GM23338 (cell line): ENCODE measurements at regions not wholly inside any gene's neighbourhood (a gene's known extent, or its start where the extent isn't known, plus 50 kb on each side); places are given as distances from the start of the nearest gene placed in this dataset.

Source experiments
- ATAC-seq: fragments of 200-7000 bp; cut with Tn5 transposase; 3 replicates; pipeline ENCODE4 v1.9.1; 2020
- DNase-seq: peaks from one replicate; pipeline ENCODE4 v3.0.0-alpha.2; 2015; ENCODE audit warnings: low spot score
- H2AFZ ChIP-seq: fragments of 200-600 bp; sonication (generic); 2 replicates; pipeline ENCODE4 v1.8.0; 2016; ENCODE audit warnings: antibody characterized with exemption, mild to moderate bottlenecking, moderate library complexity
- H3F3A ChIP-seq: fragments of 200-600 bp; sonication (generic); replicated peaks from 2 replicates; pipeline ENCODE4 v1.8.0; 2017; ENCODE audit warnings: antibody characterized with exemption, mixed run types, low read depth
- H3K27ac ChIP-seq: fragments of 200-600 bp; sonication (generic); 2 replicates; pipeline ENCODE4 v1.6.1; 2016; ENCODE audit warnings: low read depth
- H3K27me3 ChIP-seq: fragments of 200-600 bp; sonication (generic); 2 replicates; pipeline ENCODE4 v1.8.0; 2016; ENCODE audit warnings: mild to moderate bottlenecking, mixed run types, moderate library complexity; ENCODE audit not compliant: insufficient read depth
- H3K36me3 ChIP-seq: fragments of 200-600 bp; sonication (generic); 2 replicates; pipeline ENCODE4 v1.8.0; 2016; ENCODE audit warnings: mild to moderate bottlenecking; ENCODE audit not compliant: insufficient read depth
- H3K4me1 ChIP-seq: fragments of 200-600 bp; sonication (generic); 2 replicates; pipeline ENCODE4 v1.8.0; 2016; ENCODE audit warnings: mild to moderate bottlenecking, moderate library complexity; ENCODE audit not compliant: insufficient read depth
- H3K4me2 ChIP-seq: fragments of 200-600 bp; sonication (generic); 2 replicates; pipeline ENCODE4 v1.7.1; 2017; ENCODE audit warnings: mixed run types
- H3K4me3 ChIP-seq: fragments of 200-600 bp; sonication (generic); 2 replicates; pipeline ENCODE4 v1.6.1; 2016; ENCODE audit warnings: mixed run types
- H3K79me2 ChIP-seq: fragments of 200-600 bp; sonication (generic); replicated peaks from 2 replicates; pipeline ENCODE4 v1.8.0; 2017; ENCODE audit warnings: mild to moderate bottlenecking; ENCODE audit not compliant: insufficient read depth
- H3K9me2 ChIP-seq: fragments of 200-600 bp; sonication (generic); 2 replicates; pipeline ENCODE4 v1.8.0; 2017; ENCODE audit not compliant: insufficient read depth
- H4K20me1 ChIP-seq: fragments of 200-600 bp; sonication (generic); replicated peaks from 2 replicates; pipeline ENCODE4 v1.8.0; 2017; ENCODE audit warnings: mild to moderate bottlenecking; ENCODE audit not compliant: insufficient read depth
- H3K27ac Mint-ChIP-seq: 2 replicates; pipeline ENCODE4 v1.8.0; 2020; ENCODE audit warnings: inconsistent platforms, mild to moderate bottlenecking, moderate library complexity, mixed read lengths
- H3K27me3 Mint-ChIP-seq: 3 replicates; pipeline ENCODE4 v1.8.0; 2022; ENCODE audit warnings: low read depth, mild to moderate bottlenecking, moderate library complexity, mixed read lengths, inconsistent platforms; ENCODE audit not compliant: insufficient read depth, poor library complexity
- H3K36me3 Mint-ChIP-seq: 3 replicates; pipeline ENCODE4 v1.8.0; 2021; ENCODE audit warnings: low read depth, mild to moderate bottlenecking, inconsistent platforms, moderate library complexity, mixed read lengths
- H3K4me1 Mint-ChIP-seq: 3 replicates; pipeline ENCODE4 v1.8.0; 2020; ENCODE audit warnings: mild to moderate bottlenecking, inconsistent platforms, mixed read lengths
- H3K4me3 Mint-ChIP-seq: 3 replicates; pipeline ENCODE4 v1.8.0; 2021; ENCODE audit warnings: moderate library complexity, mild to moderate bottlenecking, inconsistent platforms, mixed read lengths
- H3K9me3 Mint-ChIP-seq: 3 replicates; pipeline ENCODE4 v1.8.0; 2020; ENCODE audit warnings: moderate library complexity, mild to moderate bottlenecking, inconsistent platforms, mixed read lengths
- CREB1 ChIP-seq: fragments of 250-450 bp; sonication (Bioruptor Pico); IDR thresholded peaks from 2 replicates; pipeline ENCODE4 v1.5.0; 2020; ENCODE audit warnings: low read depth, mild to moderate bottlenecking, moderate library complexity
- JUNB ChIP-seq: IDR thresholded peaks from one replicate; pipeline ENCODE4 v1.6.1; 2016; ENCODE audit warnings: antibody characterized with exemption; ENCODE audit not compliant: unreplicated experiment
- STAT1 ChIP-seq: IDR thresholded peaks from one replicate; pipeline ENCODE4 v1.6.1; 2016; ENCODE audit warnings: antibody characterized with exemption; ENCODE audit not compliant: unreplicated experiment
- ZNF114 ChIP-seq: fragments of 250-450 bp; sonication (Bioruptor Pico); IDR thresholded peaks from 2 replicates; pipeline ENCODE4 v1.5.0; 2020; ENCODE audit warnings: mild to moderate bottlenecking, moderate library complexity
- TF ChIP-seq, protein P1 (sequence below): IDR thresholded peaks from one replicate; pipeline ENCODE4 v1.6.1; 2018; ENCODE audit warnings: antibody characterized with exemption; ENCODE audit not compliant: unreplicated experiment
- TF ChIP-seq, protein P2 (sequence below): fragments of 250-450 bp; sonication (Bioruptor Pico); IDR thresholded peaks from 2 replicates; pipeline ENCODE4 v1.5.0; 2020; ENCODE audit warnings: mild to moderate bottlenecking, moderate library complexity
- TF ChIP-seq, protein P3 (sequence below), 2 experiments: fragments of 200-600 bp in 1 of 2; sonication (generic) in 1 of 2; conservative IDR thresholded peaks; 2 replicates each; pipeline versions ENCODE4 v1.5.1 to v1.6.1; 2016 to 2017; ENCODE audit warnings: antibody characterized with exemption in 2 of 2, low read depth in 2 of 2, mild to moderate bottlenecking in 2 of 2, moderate library complexity in 1 of 2

DNA sequence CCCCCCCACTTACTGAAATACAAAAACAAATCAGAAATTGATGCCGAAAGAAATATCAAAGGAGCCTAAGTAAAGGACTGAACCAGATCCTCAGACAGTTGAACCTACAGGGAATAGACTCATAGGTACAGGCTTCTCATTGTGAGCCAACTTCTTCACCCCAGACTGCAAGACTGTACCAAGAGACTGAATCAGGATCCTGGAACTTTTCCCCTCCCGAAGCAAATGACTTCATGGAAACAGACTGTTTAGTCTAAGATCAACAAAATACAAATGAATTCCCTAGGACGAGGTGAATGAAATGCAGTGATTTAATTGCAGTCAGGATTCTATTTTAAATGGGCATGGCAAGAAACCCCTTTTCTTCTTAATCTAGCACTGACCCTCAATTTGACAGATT lies 53.6 kb upstream of the RNF152 start:
- Histone ChIP-seq H2AFZ (no peak overlapping the region), H3K4me3 (no peak overlapping the region), H3F3A (no peaks in the 10 kb centered on the region), H3K36me3 (no peaks in the 10 kb centered on the region), H3K9me2 (no peaks in the 10 kb centered on the region), H3K79me2 (no peaks in the 10 kb centered on the region), H3K27me3 (no peaks in the 10 kb centered on the region), H3K27ac (no peak overlapping the region), H3K4me2 (no peak overlapping the region), H3K4me1 (peaks cover 6% of the 10 kb centered on the region; the same call in 1 of the 2 replicates), H4K20me1 (no peaks in the 10 kb centered on the region)
- H3K9me3 Mint-ChIP-seq = no peaks in the 10 kb centered on the region; the same call in 2 of the 3 replicates
- TF ChIP-seq ZNF114 (CRISPR knock-in tag) = no peak
- TF ChIP-seq, protein P1, sequence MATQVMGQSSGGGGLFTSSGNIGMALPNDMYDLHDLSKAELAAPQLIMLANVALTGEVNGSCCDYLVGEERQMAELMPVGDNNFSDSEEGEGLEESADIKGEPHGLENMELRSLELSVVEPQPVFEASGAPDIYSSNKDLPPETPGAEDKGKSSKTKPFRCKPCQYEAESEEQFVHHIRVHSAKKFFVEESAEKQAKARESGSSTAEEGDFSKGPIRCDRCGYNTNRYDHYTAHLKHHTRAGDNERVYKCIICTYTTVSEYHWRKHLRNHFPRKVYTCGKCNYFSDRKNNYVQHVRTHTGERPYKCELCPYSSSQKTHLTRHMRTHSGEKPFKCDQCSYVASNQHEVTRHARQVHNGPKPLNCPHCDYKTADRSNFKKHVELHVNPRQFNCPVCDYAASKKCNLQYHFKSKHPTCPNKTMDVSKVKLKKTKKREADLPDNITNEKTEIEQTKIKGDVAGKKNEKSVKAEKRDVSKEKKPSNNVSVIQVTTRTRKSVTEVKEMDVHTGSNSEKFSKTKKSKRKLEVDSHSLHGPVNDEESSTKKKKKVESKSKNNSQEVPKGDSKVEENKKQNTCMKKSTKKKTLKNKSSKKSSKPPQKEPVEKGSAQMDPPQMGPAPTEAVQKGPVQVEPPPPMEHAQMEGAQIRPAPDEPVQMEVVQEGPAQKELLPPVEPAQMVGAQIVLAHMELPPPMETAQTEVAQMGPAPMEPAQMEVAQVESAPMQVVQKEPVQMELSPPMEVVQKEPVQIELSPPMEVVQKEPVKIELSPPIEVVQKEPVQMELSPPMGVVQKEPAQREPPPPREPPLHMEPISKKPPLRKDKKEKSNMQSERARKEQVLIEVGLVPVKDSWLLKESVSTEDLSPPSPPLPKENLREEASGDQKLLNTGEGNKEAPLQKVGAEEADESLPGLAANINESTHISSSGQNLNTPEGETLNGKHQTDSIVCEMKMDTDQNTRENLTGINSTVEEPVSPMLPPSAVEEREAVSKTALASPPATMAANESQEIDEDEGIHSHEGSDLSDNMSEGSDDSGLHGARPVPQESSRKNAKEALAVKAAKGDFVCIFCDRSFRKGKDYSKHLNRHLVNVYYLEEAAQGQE = no peak
- no peak for TF ChIP-seq JUNB
- no peak for TF ChIP-seq STAT1
- TF ChIP-seq, protein P2, sequence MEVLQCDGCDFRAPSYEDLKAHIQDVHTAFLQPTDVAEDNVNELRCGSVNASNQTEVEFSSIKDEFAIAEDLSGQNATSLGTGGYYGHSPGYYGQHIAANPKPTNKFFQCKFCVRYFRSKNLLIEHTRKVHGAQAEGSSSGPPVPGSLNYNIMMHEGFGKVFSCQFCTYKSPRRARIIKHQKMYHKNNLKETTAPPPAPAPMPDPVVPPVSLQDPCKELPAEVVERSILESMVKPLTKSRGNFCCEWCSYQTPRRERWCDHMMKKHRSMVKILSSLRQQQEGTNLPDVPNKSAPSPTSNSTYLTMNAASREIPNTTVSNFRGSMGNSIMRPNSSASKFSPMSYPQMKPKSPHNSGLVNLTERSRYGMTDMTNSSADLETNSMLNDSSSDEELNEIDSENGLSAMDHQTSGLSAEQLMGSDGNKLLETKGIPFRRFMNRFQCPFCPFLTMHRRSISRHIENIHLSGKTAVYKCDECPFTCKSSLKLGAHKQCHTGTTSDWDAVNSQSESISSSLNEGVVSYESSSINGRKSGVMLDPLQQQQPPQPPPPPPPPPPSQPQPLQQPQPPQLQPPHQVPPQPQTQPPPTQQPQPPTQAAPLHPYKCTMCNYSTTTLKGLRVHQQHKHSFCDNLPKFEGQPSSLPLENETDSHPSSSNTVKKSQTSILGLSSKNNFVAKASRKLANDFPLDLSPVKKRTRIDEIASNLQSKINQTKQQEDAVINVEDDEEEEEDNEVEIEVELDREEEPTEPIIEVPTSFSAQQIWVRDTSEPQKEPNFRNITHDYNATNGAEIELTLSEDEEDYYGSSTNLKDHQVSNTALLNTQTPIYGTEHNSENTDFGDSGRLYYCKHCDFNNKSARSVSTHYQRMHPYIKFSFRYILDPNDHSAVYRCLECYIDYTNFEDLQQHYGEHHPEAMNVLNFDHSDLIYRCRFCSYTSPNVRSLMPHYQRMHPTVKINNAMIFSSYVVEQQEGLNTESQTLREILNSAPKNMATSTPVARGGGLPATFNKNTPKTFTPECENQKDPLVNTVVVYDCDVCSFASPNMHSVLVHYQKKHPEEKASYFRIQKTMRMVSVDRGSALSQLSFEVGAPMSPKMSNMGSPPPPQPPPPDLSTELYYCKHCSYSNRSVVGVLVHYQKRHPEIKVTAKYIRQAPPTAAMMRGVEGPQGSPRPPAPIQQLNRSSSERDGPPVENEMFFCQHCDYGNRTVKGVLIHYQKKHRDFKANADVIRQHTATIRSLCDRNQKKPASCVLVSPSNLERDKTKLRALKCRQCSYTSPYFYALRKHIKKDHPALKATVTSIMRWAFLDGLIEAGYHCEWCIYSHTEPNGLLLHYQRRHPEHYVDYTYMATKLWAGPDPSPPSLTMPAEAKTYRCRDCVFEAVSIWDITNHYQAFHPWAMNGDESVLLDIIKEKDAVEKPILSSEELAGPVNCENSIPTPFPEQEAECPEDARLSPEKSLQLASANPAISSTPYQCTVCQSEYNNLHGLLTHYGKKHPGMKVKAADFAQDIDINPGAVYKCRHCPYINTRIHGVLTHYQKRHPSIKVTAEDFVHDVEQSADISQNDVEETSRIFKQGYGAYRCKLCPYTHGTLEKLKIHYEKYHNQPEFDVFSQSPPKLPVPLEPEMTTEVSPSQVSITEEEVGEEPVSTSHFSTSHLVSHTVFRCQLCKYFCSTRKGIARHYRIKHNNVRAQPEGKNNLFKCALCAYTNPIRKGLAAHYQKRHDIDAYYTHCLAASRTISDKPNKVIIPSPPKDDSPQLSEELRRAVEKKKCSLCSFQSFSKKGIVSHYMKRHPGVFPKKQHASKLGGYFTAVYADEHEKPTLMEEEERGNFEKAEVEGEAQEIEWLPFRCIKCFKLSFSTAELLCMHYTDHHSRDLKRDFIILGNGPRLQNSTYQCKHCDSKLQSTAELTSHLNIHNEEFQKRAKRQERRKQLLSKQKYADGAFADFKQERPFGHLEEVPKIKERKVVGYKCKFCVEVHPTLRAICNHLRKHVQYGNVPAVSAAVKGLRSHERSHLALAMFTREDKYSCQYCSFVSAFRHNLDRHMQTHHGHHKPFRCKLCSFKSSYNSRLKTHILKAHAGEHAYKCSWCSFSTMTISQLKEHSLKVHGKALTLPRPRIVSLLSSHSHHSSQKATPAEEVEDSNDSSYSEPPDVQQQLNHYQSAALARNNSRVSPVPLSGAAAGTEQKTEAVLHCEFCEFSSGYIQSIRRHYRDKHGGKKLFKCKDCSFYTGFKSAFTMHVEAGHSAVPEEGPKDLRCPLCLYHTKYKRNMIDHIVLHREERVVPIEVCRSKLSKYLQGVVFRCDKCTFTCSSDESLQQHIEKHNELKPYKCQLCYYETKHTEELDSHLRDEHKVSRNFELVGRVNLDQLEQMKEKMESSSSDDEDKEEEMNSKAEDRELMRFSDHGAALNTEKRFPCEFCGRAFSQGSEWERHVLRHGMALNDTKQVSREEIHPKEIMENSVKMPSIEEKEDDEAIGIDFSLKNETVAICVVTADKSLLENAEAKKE (CRISPR knock-in tag) = no peak
- no peak for TF ChIP-seq CREB1 (CRISPR knock-in tag)
- TF ChIP-seq, protein P3, sequence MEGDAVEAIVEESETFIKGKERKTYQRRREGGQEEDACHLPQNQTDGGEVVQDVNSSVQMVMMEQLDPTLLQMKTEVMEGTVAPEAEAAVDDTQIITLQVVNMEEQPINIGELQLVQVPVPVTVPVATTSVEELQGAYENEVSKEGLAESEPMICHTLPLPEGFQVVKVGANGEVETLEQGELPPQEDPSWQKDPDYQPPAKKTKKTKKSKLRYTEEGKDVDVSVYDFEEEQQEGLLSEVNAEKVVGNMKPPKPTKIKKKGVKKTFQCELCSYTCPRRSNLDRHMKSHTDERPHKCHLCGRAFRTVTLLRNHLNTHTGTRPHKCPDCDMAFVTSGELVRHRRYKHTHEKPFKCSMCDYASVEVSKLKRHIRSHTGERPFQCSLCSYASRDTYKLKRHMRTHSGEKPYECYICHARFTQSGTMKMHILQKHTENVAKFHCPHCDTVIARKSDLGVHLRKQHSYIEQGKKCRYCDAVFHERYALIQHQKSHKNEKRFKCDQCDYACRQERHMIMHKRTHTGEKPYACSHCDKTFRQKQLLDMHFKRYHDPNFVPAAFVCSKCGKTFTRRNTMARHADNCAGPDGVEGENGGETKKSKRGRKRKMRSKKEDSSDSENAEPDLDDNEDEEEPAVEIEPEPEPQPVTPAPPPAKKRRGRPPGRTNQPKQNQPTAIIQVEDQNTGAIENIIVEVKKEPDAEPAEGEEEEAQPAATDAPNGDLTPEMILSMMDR (conservative IDR thresholded peaks at IDR 0.05; ENCODE audit: low read depth in 2 of 2) = no peak
- no peak overlapping the region for H3K4me3 Mint-ChIP-seq
- no peak overlapping the region for H3K27ac Mint-ChIP-seq
- peaks cover 11% of the 10 kb centered on the region; the same call in 2 of the 3 replicates for H3K4me1 Mint-ChIP-seq
- ATAC-seq (no peak), DNase-seq (no peak)
- H3K36me3 Mint-ChIP-seq = no peaks in the 10 kb centered on the region
- H3K27me3 Mint-ChIP-seq = no peaks in the 10 kb centered on the region
